Aorta (tissue), 5 donors: ENCODE measurements at regions not wholly inside any gene's neighbourhood (a gene's known extent, or its start where the extent isn't known, plus 50 kb on each side); places are given as distances from the start of the nearest gene placed in this dataset.

Experiments used
- ATAC-seq: fragments of 200-7000 bp; cut with Tn5 transposase; one replicate; pipeline ENCODE4 v1.9.1; 2022; ENCODE audit warnings: moderate library complexity; ENCODE audit not compliant: low FRiP score
- DNase-seq, 2 donors: peaks; one replicate each; pipeline ENCODE4 v3.0.0-alpha.2; 2020
- H3K27ac ChIP-seq, 2 donors: one replicate each; pipeline ENCODE4 v1.5.1; 2013; ENCODE audit warnings: low read length in 2 of 2, mild to moderate bottlenecking in 2 of 2, moderate library complexity in 2 of 2, control low read depth in 1 of 2, inconsistent platforms in 1 of 2, low read depth in 1 of 2
- H3K27me3 ChIP-seq, 2 donors: one replicate each; pipeline ENCODE4 v1.6.1; 2013; ENCODE audit warnings: control low read depth in 1 of 2, low read length in 1 of 2, mild to moderate bottlenecking in 1 of 2, moderate library complexity in 1 of 2; ENCODE audit not compliant: insufficient read depth in 2 of 2, control insufficient read depth in 1 of 2
- H3K36me3 ChIP-seq, 2 donors: one replicate each; pipeline ENCODE4 v1.6.1; 2013; ENCODE audit warnings: control low read depth in 1 of 2, low read length in 1 of 2, mild to moderate bottlenecking in 1 of 2; ENCODE audit not compliant: insufficient read depth in 2 of 2, control insufficient read depth in 1 of 2
- H3K4me1 ChIP-seq, 2 donors: one replicate each; pipeline ENCODE4 v1.6.1; 2013; ENCODE audit warnings: low read length in 2 of 2, control low read depth in 1 of 2, mild to moderate bottlenecking in 1 of 2, moderate library complexity in 1 of 2; ENCODE audit not compliant: insufficient read depth in 2 of 2, control insufficient read depth in 1 of 2
- H3K4me3 ChIP-seq, 2 donors: one replicate each; pipeline ENCODE4 v1.5.1; 2013; ENCODE audit warnings: low read length in 2 of 2, control low read depth in 1 of 2, mild to moderate bottlenecking in 1 of 2
- H3K9me3 ChIP-seq: one replicate; pipeline ENCODE4 v1.6.1; 2013; ENCODE audit warnings: mild to moderate bottlenecking, low read length; ENCODE audit not compliant: control insufficient read depth
- WGBS, 2 donors: extraction: QIAGEN DNeasy Blood & Tissue Kit; methylation state at CpG; one replicate each; pipeline ENCODE4 v1.1.7; 2013; 5-methylcytosine and 5-hydroxymethylcytosine counted together
- intact Hi-C, 2 donors: fragments of 100-400 bp; cut with DNase I; formaldehyde crosslinking; loops; one replicate each; pipeline versions ENCODE4 v1.14.2 to v1.15.0; 2022
- donor health status: healthy with polysubstance abuse.
- donor health status: Bipolar disorder and iron deficiency.
- donor health status: DM: no; HTN: no; CAD: no.
- donor health status: DM: no; HTN: no; CAD: no.
- donor health status: DM: yes; HTN: yes; CAD: no.

GRCh38 chr21:39011911-39012310 is 171.3 kb downstream of the PSMG1 start:
- H3K36me3 ChIP-seq, result no peaks in the 10 kb centered on the region
- peaks cover 2 to 3% of the 10 kb centered on the region in 2 donors for H3K4me1 ChIP-seq
- H3K27me3 ChIP-seq, result no peaks in the 10 kb centered on the region
- no peak for ATAC-seq
- peak; percentile 36 to 46 for DNase-seq
- H3K27ac ChIP-seq, result no peak overlapping the region
- no peak overlapping the region for H3K4me3 ChIP-seq
- 96 to 97% methylated on average over 3 of the region's 3 CpGs for WGBS, 2 donors
- intact Hi-C loops, result no loop called here
- no peaks in the 10 kb centered on the region for H3K9me3 ChIP-seq

DNA sequence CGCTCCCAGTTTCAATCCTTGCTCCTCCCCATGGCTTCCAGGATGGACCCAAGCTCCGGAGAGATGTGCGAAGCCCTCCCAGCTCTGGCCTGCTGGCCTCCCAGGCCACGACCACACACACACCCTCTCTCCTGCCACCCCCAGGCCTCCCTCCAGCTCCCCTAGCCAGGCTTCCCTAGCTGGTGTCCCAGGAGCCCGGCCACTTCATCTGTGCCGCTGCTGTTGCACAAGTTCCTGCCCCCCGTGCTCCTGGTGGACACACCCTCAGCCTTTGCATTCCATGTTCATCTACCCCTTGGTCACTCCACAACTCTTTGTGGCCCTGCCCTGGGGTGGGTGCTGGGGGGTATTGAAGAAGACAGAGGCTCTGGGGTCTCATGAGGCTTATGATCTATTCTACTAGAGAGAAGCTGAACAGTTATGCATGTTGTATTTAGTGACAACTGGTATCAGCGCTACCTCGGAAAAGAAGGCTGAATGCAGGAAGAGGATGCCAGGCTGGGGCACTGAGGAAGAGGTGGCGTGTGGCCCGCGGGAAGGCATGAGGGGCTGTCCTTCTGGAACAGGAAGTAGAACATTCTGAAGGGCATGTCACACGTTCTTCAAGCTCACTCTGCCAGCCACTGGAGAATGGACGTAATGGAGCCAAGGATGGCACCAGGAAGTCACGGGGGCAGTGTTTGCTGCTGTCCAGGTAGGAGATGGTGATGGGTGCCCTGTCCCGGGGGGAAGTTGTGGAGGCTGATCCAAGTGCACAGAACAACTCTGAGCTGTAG is 172.4 kb downstream of the PSMG1 start:
- no peaks in the 10 kb centered on the region for H3K27me3 ChIP-seq
- peaks cover 2 to 6% of the 10 kb centered on the region in 2 donors for H3K4me1 ChIP-seq
- no peak for ATAC-seq
- H3K4me3 ChIP-seq, result no peak overlapping the region
- H3K36me3 ChIP-seq, result no peaks in the 10 kb centered on the region
- peak; percentile 68 to 75 for DNase-seq
- no peaks in the 10 kb centered on the region for H3K9me3 ChIP-seq
- WGBS, 2 donors, result 86 to 91% methylated on average over 16 of the region's 16 CpGs
- intact Hi-C loops, result no loop called here
- H3K27ac ChIP-seq, result no peak overlapping the region

- no peaks in the 10 kb centered on the region for H3K36me3 ChIP-seq
- no peaks in the 10 kb centered on the region for H3K27me3 ChIP-seq
- ATAC-seq (no peak), DNase-seq (peak; percentile 71 to 75)
- no peak overlapping the region for H3K4me3 ChIP-seq
- no peak overlapping the region for H3K27ac ChIP-seq
- WGBS, 2 donors, result 25 to 35% methylated on average over 7 of the region's 7 CpGs
- H3K9me3 ChIP-seq, result no peaks in the 10 kb centered on the region
- intact Hi-C loops, result loop anchor here in 1 of 2 donors (5.0 to 10.0 kb wide), 4 partner anchors 78 to 255 kb away; no protein-coding TSS in a partner anchor
- peaks cover 2 to 7% of the 10 kb centered on the region in 2 donors for H3K4me1 ChIP-seq
These were observed 173.5 kb downstream of the PSMG1 start for GRCh38 chr21:39009587-39010225.

DNA sequence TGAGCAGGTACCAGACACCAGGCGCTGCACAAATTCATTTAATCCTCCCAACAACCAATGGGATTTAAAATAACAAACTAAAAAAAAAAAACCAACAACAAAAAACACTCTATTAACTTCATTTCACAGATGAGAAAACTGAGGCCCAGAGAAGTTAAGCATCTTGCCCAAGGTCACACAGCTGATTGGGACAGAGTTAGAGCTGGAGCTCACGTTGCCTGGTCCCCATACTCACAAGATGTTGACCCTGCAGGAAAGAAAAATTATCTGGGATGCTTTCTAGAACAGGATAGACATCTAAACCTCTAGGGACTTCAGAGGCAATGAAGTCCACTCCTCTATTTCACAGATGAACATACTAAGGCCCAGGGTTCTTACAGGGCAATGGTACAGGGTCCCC is 175.3 kb downstream of the PSMG1 start:
- H3K4me1 ChIP-seq, result peaks cover 0 to 11% of the 10 kb centered on the region in 2 donors
- 98% methylated on average over 2 of the region's 2 CpGs for WGBS, 2 donors
- no peaks in the 10 kb centered on the region for H3K27me3 ChIP-seq
- DNase-seq (peak in 1 of 2 donors; percentile 2), ATAC-seq (no peak)
- H3K36me3 ChIP-seq, result no peaks in the 10 kb centered on the region
- no peak overlapping the region for H3K27ac ChIP-seq
- no peaks in the 10 kb centered on the region for H3K9me3 ChIP-seq
- intact Hi-C loops, result loop anchor here in 1 of 2 donors (5.0 to 10.0 kb wide), 4 partner anchors 79 to 253 kb away; no protein-coding TSS in a partner anchor
- H3K4me3 ChIP-seq, result no peak overlapping the region

GRCh38 chr21:39007532-39007931 is 175.7 kb downstream of the PSMG1 start:
- ATAC-seq, result no peak
- 73 to 76% methylated on average over 8 of the region's 8 CpGs for WGBS, 2 donors
- no peaks in the 10 kb centered on the region for H3K27me3 ChIP-seq
- peak in 1 of 2 donors; percentile 15 for DNase-seq
- peak overlapping the region in 1 of 2 donors; percentile 34 for H3K27ac ChIP-seq
- no peaks in the 10 kb centered on the region for H3K36me3 ChIP-seq
- peaks cover 0 to 11% of the 10 kb centered on the region in 2 donors for H3K4me1 ChIP-seq
- H3K9me3 ChIP-seq, result no peaks in the 10 kb centered on the region
- intact Hi-C loops, result loop anchor here in 1 of 2 donors (5.0 to 10.0 kb wide), 4 partner anchors 80 to 253 kb away; no protein-coding TSS in a partner anchor
- no peak overlapping the region for H3K4me3 ChIP-seq

DNA sequence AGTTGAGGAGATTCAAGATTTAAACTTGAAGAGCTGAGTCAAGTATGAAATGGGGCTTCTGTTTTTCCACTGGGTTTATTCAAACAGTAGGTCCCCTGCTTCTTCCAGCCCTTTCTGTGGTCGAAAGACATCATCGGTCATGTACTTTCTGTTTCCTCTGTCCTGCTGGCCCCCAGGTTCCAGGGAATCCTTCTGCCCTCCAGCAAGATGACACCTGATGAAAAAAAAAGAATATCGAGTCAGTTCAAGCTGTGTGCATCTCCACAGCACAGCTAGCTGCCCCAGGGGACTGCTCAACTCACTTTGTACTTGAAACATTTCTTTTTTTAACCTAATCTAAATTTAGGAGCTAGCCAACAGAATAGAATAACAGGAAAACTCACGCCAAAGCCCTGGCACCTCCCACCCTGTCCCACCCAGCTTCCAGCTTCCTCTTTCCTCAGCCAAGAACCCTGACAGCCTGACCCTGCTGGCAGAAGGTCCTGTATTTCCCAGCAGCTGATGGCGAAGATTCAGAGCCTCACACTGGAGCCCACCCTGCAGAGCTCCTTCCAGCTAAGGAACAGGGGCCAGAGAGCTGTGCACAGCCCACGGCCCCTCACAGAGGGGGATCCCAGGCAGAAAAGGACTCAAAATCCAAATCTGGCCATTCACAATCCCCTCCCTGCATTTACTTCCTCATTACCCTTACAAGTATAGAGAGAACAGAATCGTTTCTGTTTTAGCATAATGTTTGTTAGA is 176.5 kb downstream of the PSMG1 start:
- DNase-seq, result peak; percentile 92 to 93
- intact Hi-C loops, result loop anchor here in 1 of 2 donors (5.0 to 10.0 kb wide), 4 partner anchors 79 to 252 kb away; no protein-coding TSS in a partner anchor
- H3K4me3 ChIP-seq, result no peak overlapping the region
- no peaks in the 10 kb centered on the region for H3K9me3 ChIP-seq
- H3K27me3 ChIP-seq, result no peaks in the 10 kb centered on the region
- peaks cover 0 to 11% of the 10 kb centered on the region in 2 donors for H3K4me1 ChIP-seq
- 1 to 7% methylated on average over 7 of the region's 7 CpGs for WGBS, 2 donors
- peak overlapping the region; percentile 48 to 92 for H3K27ac ChIP-seq
- ATAC-seq, result peak; percentile 81
- no peaks in the 10 kb centered on the region for H3K36me3 ChIP-seq

DNA sequence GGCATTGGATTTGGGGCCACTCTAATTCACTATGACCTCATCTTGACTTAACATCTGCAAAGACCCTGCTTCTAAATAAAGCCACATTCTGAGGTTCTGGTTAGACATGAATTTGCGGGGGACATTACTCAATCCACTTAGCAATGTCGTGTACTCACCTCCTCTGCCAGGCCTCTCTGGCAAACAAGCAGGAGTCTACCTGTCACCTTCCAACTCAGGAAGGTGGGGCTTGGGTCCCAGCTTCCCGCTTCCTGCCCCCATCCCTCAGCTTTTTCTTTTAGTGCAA is 177.8 kb downstream of the PSMG1 start:
- no peaks in the 10 kb centered on the region for H3K27me3 ChIP-seq
- no peak overlapping the region for H3K4me3 ChIP-seq
- 45 to 47% methylated on average over 3 of the region's 3 CpGs for WGBS, 2 donors
- DNase-seq (no peak), ATAC-seq (no peak)
- H3K36me3 ChIP-seq, result no peaks in the 10 kb centered on the region
- H3K4me1 ChIP-seq, result peaks cover 0 to 11% of the 10 kb centered on the region in 2 donors
- H3K9me3 ChIP-seq, result no peaks in the 10 kb centered on the region
- H3K27ac ChIP-seq, result peak overlapping the region in 1 of 2 donors; percentile 56
- intact Hi-C loops, result loop anchor here in 1 of 2 donors (5.0 to 10.0 kb wide), 4 partner anchors 78 to 251 kb away; no protein-coding TSS in a partner anchor

- peaks cover 0 to 11% of the 10 kb centered on the region in 2 donors for H3K4me1 ChIP-seq
- H3K27me3 ChIP-seq, result no peaks in the 10 kb centered on the region
- DNase-seq (peak in 1 of 2 donors; percentile 90), ATAC-seq (peak; percentile 60)
- peak overlapping the region; percentile 61 to 92 for H3K27ac ChIP-seq
- H3K9me3 ChIP-seq, result no peaks in the 10 kb centered on the region
- H3K4me3 ChIP-seq, result no peak overlapping the region
- no peaks in the 10 kb centered on the region for H3K36me3 ChIP-seq
- intact Hi-C loops, result loop anchor here in 1 of 2 donors (5.0 to 10.0 kb wide), 4 partner anchors 78 to 250 kb away; no protein-coding TSS in a partner anchor
- 11% methylated on average over 18 to 22 of the region's 23 CpGs for WGBS, 2 donors
These were observed 178.4 kb downstream of the PSMG1 start for GRCh38 chr21:39004634-39005501.
